GM21360 (cell line): ENCODE measurements at regions not wholly inside any gene's neighbourhood (a gene's known extent, or its start where the extent isn't known, plus 50 kb on each side); places are given as distances from the start of the nearest gene placed in this dataset.
A peak's percentile ranks its signal among the peaks of the same experiment; 100 is the strongest.

Experiments
- ATAC-seq: cut with Tn5 transposase; IDR thresholded peaks from one replicate; pipeline ENCODE4 v1.9.1; 2021; ENCODE audit warnings: mild to moderate bottlenecking, moderate library complexity; ENCODE audit not compliant: unreplicated experiment

DNA sequence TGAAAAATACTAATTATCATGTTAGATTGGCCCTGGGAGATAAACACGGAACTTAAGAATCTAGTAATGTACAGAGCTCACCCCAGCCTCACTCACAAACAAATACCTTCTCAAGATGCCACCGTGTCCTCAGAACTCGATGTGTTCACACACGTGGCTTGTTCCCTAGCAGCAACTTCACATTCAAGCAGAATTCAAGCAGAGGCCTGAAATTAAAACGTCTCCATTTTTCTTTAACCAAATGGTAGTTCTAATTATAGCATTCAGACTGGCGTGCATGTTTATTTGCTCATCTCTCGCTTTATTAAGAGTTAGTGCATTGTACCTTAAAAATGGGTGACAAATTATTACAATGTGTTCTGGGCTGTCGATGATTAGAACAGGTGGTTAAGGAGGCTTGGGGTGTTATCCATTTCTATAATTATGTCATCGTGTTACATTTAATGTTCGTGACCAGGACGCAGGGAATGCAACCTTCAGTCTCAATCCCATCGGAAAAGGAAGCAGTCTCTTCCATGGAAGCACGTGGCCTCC, 57.3 kb upstream of the SLC66A3 start:
- ATAC-seq = no peak

DNA sequence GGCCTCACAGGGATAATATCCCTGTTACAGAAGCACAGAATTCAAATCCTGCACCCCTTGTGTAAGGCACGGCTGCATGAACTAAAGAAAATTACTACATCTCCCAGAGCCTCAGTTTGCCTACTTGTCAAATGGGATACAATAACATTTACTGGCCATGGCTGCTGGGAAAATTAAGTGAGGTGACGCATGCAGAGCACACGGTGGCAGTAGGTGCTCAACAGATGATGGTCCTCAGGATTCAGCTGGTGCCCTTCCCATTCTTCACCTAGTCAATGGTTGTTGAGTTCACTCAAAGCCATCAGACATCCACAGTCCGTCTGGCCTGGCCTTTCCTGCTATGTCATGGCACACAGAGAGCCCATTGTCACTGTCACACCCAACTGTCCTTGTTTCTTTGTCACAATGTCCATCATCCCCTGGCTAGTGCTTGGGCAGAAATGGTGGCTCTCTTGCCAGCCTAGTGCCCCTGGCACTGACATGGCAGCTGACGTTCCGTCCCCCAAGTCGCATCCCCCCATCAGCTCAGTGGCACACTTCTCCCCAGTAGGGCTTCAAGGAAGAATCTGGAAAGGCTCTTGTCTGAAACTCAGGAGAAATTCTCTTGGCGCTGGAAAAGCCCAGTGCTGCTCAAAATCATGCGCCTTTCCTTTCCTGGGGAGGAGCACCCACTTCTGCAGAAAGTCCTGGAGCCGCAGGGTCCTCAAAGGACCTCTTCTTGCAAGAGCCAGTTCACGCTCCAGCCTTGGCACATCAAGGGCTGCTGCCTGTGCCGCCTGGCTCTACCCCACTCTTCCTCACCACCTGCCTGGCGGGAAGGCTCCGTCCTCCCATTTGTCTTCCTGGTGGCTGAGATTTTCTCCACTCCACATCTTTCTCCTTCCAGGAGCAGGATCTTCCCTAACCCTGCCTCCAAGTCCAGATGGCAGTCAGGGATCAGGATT, 55.9 kb upstream of the SLC66A3 start:
- ATAC-seq = no peak

DNA sequence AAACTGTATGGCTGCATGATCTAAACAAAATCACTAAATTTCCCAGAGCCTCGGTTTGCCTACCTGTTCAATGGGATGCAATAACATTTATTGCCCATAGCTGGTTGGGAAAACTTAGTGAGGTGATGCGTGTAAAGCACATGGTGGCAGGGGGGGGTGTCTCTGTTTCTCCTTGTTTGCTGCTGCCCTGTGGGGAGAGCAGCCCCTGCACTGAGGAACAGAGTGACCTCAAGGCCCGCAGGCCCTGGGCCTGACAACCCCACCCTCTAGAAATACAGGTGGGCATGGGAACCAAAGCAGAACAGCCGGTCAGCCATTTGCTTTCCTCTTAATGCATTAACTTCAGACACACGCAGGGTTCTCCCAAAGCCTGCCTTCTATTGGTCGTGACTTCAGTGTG, 55.1 kb upstream of the SLC66A3 start:
- ATAC-seq = no peak

DNA sequence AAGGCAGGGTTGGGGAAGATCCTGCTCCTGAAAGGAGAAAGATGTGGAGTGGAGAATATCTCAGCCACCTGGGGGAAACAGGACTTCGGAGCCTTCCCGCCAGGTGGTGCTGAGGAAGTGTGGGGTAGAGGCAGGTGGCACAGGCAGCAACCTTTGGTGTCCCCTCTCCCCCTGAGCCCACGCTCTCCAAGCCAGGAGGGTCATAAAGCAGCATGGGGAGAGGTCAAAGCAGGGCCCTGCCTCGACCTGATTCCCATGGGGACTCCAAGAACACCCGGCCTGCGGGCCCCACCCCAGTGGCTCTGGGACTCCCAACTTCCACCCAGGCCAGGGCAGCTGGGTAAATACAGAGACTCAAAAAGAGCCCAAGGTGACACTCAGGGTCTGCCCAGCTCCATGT, 54.3 kb upstream of the SLC66A3 start:
- ATAC-seq = no peak

DNA sequence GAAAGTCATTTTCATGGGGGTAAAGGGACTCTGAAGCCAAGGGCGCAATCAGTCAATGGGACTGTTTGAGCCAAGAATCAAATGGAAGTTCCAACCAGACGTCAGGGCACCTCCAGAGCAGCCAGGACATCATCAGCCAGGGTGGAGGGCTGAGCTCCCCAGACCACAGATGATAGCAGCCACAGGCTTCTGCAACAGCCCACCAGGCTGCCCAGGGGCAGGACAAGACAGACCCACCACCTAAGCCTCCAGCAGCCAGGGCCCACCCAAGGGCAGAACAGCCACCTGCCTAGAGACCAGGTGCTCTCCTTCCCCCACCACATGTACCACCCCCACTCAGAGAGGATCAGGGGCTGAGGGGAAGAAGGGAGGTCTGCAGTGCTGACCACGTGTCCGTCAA, 53.8 kb upstream of the SLC66A3 start:
- ATAC-seq = no peak

DNA sequence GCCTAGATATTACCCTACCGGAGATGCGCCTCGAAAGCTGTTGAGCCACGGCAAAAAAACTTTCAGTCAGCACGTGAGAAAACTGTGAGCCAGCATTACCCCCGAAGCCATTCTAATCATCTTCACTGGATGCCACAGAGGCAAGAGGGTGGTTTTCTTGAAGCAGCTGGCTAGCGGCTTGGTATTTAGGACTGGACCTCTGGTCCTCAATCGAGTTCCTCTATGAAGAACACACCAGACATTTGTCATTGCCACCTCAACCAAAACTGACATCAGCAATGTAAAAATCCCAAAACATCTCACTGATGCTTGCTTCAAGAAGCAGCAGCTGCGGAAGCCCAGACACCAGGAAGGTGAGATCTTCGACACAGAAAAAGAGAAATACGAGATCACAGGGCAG, 52.8 kb upstream of the SLC66A3 start:
- ATAC-seq = no peak

DNA sequence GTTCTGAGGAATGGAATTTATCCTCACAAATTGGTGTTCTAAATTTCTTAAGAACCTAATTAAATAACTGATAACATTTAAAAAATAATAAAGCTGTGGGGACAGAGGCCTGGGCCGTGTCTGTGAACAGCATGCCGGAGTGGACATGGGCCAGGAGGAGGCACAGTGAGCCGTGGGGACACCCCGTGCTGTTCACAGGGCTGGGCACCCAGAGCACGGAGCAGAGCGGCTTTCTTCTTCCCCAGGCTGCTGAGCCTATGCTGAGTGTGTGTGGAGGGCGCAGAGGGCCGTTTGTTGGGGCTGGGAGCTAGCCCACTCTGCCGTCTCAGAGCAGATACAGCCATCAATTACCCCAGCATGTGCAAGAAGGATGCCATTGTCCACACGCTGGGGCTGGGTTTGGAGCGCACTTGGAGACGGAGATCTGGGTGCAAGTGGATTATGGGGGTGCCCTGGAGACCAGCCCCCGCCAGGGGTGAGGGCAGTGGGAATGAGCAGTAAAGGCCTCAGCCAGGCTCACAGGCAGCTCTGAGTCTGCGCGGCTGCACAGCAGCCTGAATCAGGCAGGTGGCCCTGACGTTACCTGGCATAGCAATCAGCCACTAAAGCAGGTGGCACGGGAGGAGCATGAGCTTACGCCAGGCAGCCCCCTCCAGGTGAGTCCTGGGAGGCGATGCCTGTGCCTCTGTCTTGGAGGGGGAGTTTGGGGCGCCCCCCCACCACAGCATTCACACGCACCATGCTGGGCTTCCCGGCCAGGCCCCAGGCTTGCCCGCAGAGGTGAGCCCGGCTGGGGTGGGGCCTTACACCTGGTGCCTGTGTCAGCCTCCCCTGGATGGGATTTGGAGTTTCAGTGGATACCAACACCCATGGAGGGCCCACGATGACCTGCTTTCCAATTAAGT, 52.1 kb upstream of the SLC66A3 start:
- ATAC-seq = no peak

DNA sequence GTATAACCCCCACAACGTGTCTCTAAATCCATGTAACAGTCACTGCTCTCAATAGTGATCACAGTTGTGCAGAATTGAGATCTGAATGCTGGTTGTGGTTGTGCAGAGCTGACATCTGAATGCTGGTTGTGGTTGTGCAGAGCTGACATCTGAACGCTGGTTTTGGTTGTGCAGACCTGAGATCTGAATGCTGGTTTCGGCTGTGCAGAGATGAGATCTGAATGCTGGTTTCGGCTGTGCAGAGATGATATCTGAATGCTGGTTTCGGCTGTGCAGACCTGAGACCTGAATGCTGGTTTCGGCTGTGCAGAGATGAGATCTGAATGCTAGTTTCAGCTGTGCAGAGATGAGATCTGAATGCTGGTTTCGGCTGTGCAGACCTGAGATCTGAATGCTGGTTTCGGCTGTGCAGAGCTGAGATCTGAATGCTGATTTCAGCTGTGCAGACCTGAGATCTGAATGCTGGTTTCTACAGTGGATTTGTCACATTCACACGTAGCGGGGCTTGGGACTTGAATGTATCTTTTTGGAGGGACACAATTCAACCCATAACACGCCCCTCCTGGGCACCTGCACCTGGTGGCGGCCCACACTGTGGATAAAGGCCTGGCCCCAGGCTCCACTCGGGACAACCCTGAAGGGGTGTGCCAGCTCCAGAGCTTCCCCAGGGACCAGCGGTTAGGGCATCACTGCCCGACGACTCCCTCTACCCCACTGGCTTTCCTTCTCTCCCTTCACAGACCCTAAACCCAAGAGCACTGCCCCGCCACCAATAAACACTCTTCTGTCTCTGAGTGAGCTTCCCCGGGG, 51.1 kb upstream of the SLC66A3 start:
- ATAC-seq = peak; percentile 58

DNA sequence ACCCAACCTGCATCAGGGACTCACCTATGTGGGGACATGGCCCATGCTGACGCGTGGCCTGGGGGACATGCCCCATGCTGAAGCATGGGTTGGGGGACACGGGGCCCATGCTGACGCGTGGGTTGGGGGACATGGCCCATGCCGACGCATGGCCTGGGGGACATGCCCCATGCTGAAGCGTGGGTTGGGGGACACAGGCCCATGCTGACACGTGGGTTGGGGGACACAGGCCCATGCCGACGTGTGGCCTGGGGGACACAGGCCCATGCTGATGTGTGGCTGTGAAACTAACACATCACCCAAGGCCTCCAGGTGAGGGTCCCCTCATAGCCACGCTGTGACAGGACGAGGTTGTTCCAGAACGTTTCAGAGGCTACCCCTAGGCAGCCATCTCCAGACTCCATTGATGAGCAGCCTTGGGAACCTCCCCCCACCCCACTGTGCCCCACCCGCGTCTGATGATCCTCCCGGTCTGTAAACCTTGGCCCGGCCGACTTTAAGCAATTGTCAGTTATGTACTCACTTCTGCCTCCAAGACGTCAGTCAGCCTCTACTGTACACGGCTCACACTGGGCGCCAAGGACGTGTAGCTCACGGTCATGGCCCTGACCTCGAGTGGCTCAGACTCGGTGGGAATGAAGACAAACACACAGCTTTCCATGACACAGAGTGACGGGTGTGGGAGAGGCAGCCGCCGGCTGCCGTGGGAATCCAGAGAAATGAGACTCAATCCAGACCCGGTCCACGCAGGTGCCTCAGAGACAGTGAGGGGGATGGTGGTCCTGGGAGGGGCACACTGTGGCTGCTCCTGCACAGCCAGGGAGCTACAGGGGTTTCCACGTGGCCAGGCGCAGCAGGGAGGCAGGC, 50.2 kb upstream of the SLC66A3 start:
- ATAC-seq = no peak
